Urinary bladder (tissue), 1 donor: ENCODE measurements at regions not wholly inside any gene's neighbourhood (a gene's known extent, or its start where the extent isn't known, plus 50 kb on each side); places are given as distances from the start of the nearest gene placed in this dataset. TPM values are rescaled to one million over a fixed set of nuclear protein-coding genes. Genes with fewer than 3 reads are reported as not detected.

Experiments used
- small RNA-seq: library from RNA; depleted of rRNA; stranded (forward); fragments of <200 nt; gene quantifications from one replicate; pipeline ENCODE3, GENCODE V24; 2014

Small RNA genes lying in the stretch of these regions (small RNA-seq; reads per million reads assigned to genes)
- gene AC025946.2, result not detected
- not detected for gene AL355333.1
- gene CUX2P1, result not detected
- gene RF00019, result not detected
- not detected for gene RNA5SP299
